ENCODE measurements at regions not wholly inside any gene's neighbourhood (a gene's known extent, or its start where the extent isn't known, plus 50 kb on each side); places are given as distances from the start of the nearest gene placed in this dataset.
"Not testable (repeated sequence)": the region's sequence is repeated elsewhere in the genome, so short reads cannot be mapped to it uniquely, and the experiment has no call there.

DNA sequence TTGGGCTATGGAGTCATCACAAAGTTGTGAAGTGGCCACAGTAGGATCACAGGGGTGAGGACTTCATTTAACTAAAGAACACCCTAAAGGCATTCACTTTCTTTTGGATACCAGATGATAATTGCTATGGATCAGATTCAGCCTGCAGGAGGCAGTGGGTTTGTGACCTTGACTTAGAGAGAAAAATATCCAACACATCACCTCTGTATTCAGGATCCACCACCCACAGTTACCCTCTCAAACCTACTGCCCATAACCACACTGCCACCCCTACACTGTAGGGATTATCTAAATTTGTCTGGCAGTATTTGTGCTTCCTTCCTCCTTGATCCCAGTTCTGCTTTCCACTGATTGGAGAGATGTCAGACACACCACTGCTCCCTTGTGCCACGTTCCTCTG lies 269.4 kb downstream of the MYCN start:
- no peak for DNase-seq

DNA sequence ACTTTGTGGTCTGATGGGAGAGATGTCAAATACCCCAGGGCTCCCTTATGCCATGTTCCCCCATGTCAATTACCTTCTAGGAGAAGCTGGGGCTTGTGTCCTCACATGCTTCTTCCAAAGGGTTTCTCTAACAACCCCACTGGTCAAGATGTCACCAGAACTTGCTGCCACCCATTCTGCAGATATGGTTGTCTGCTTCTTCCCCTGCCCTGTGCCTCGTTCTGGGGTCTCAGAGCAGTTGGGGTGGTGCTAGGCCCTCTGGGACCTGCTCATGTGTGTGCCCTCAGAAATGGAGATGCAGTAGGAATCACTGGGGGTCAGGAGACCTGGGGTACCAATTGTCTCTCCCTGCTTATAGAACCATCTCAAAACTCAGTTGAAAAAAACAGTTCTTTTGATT lies 268.6 kb downstream of the MYCN start:
- no peak for DNase-seq

- no peak for DNase-seq
Observed at GRCh38 chr2:16208241-16208797, 268.0 kb downstream of the MYCN start.

- DNase-seq, result no peak
Observed at GRCh38 chr2:16207611-16208010, 267.3 kb downstream of the MYCN start.

- no peak for DNase-seq
Observed at GRCh38 chr2:16207151-16207550, 266.8 kb downstream of the MYCN start.

GRCh38 chr2:16206191-16206944 lies 266.0 kb downstream of the MYCN start:
- no peak for DNase-seq

GRCh38 chr2:16205631-16206030 lies 265.3 kb downstream of the MYCN start:
- no peak for DNase-seq

GRCh38 chr2:16204886-16205620 lies 264.7 kb downstream of the MYCN start:
- DNase-seq, result no peak

DNA sequence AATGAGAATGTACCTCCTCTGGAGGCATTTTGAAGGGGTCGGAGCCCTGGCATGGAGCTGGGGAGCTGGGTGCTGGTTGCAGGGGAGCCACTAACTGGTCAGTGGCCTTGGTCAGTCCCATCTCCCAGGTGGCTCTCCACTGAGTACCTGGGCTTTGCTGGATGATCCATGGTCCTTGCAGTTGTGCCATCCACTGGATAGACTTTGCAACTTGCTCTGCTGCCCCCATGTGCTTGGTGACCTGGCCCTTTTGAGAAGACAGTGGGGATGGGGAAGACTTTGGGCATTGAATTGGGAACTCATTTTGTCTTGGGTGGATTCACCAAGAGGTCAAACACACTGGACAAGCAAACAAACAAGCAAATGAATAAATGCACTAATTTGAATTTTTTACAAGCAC lies 263.9 kb downstream of the MYCN start:
- DNase-seq, result no peak

DNA sequence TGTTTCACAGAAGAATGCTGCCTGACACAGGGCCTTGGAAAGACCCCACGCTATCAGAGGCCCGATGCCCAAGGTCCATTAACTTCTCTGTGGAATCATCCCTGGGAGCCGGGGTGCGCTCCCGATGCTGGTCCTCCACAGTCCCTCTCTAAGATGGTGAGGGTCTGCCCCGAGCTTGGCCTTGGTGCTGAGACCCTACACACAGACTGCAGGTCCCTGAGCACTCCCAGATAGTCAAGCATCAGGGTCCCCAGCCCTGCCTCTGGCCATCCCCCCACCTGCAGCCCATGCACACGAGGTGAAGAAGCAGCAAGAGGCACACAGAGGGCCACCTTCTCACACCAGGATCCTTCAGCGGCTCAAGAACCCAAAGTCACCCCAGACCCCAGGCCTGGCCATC lies 263.3 kb downstream of the MYCN start:
- DNase-seq, result no peak

GRCh38 chr2:16203069-16203468 lies 262.7 kb downstream of the MYCN start:
- DNase-seq, result no peak

GRCh38 chr2:16202266-16203020 lies 262.1 kb downstream of the MYCN start:
- DNase-seq, result no peak

DNA sequence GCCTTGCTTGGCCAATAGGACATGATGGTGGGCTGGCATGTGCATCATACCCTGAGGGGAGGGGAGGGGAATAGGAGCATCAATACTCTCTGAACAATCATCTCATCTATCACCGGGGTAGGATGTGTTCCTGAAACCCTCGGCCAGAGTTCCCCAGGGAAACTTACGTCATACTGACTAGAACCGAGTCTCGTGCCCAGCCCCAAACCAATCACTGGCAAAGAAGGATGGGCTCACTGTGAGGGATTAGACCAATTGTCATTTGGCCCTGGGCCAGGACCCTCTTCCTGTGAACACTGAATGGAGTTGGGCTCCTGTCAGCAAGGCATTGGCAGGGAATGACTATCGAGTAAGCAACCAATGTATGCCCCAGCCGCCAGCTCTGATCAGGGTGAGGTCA lies 261.5 kb downstream of the MYCN start:
- DNase-seq, result no peak

DNA sequence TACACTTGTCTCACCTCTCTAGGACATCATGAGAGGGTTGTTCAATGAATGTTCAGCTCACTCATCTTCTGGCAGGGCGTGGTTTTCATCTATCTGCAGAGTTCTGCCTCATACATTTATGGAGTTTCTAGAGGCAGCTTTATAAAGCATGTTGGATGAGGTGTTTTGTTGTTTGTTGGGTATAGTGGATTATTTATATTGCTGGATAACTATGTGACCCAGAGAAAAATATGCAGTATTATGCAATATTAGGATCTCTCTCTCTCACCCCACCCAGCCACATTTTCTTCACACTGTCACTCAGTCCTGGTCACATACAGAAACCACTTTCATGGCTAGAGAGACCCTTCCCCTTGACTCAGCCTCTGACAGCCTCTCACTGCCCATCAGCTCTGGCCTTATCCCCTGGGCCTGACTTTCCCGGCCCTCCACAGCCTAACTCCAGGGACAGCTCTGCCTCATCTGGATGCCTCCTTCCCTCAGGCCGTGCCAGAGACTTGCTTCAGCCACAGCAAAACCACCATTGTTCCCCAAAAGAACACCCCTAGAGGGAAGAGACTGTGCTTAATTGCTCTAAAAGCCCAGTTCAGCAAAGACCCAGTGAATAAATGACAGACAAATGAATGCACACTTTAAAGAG lies 260.3 kb downstream of the MYCN start:
- DNase-seq, result no peak

- DNase-seq, result no peak
Observed at GRCh38 chr2:16199882-16200553, 259.7 kb downstream of the MYCN start.

- not testable (repeated sequence) for DNase-seq
Observed at GRCh38 chr2:16199241-16199640, 258.9 kb downstream of the MYCN start.

DNA sequence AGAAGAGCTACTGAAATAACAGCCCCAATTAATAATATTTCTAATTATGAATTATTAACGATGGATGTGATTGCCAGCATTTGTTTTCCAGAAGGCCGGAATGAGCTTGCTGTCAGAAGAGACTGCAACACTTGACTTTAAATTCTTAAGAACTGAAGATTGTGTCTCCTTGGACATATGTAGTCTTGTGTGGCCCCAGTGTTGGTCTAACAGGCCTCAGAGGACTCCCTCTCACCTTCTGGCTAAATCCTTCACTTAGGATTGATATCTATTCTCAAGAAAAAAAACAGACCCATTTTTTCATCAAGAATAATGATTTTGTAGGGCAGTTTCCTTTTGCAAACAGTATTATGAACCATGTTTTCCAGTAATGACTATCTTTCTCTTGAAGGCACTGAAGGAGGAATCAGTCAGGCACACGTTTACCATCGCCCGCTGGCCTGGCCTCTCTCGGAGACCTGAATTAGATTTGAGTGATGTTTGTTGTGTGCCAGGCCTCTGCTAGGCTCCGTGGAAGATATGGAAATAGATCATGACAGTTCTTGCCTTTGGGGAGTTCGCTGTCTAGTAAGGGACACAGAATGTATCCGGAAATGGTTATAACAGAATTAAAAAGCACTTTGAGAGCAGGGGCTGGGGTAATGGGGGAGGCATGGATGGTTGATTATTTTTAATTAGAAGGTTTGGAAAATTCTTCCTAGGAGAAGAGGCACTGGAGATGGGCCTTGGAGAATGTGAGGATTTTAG lies 258.0 kb downstream of the MYCN start:
- DNase-seq, result no peak

GRCh38 chr2:16197504-16198147 lies 257.3 kb downstream of the MYCN start:
- DNase-seq, result no peak

DNA sequence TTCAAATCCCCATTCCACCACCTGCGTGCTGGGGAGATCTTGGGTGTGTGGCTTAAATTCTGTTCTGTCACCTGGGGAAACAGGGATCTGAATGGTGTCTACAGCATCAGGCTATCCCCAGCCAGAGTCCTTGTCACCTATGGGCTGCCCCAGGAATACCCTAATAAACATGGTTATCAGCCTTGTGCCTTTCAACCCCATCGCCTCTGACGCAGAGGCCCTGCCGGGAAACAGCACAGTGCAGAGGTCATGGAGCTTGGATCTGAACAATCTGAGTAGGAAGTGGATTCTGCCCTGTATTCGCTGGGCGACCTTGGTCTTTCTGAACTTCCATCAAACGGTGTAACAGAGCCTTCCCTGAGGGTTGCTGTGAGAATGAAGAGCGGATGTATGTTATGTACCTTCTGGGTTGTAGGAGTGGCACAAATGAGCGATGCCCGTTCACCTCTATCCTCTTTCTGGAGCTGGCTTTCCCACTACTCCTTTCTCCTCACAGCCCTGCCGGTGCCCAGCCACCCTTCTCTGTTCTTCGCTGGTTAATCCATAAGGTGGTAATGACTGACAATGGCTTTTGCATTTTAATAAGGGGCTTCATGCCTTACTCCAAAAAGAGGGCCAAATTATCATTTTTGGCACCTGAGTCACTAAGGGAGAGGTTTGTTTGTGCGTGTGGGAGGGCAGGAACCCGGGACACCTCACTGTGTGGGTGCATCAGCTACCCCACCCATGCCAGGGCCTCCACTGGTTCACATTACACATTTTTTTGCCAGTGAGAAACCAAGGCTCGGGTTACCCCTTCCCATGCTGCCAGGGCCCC lies 256.5 kb downstream of the MYCN start:
- no peak for DNase-seq

DNA sequence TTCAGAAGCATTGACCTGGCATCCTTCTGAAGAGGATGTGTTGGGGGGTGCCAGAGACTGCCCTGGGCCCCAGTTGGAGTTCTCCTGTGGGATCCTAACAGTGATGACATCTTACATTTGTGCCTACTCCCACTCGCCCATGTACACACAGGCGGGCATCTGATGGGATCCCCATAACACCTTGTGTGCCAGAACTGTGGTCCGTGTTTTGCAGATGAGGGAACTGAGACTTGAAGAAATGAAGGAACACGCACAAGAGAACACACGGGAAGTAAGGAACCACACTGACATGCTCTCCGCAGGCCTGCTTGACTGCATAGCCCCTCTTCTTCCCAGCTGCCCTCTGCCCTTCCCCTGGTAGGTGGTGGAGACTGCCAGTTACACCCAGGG lies 255.3 kb downstream of the MYCN start:
- no peak for DNase-seq
